Left lung (tissue), 4 donors: ENCODE measurements at regions not wholly inside any gene's neighbourhood (a gene's known extent, or its start where the extent isn't known, plus 50 kb on each side); places are given as distances from the start of the nearest gene placed in this dataset.

ENCODE experiments used
- ATAC-seq: fragments of 200-7000 bp; cut with Tn5 transposase; one replicate; pipeline ENCODE4 v1.9.1; 2020; ENCODE audit warnings: moderate library complexity
- DNase-seq, 4 donors: peaks; one replicate each; pipeline ENCODE4 v3.0.0-alpha.2; 2013 to 2020
- H3K27ac ChIP-seq, 2 donors: fragments of 200-600 bp; sonication (generic) in 1 of 2; one replicate each; pipeline versions ENCODE4 v1.5.0 to v1.8.0; 2020 to 2021
- H3K27me3 ChIP-seq, 2 donors: fragments of 200-600 bp; sonication (generic) in 1 of 2; one replicate each; pipeline versions ENCODE4 v1.5.0 to v1.8.0; 2020 to 2021
- H3K36me3 ChIP-seq, 2 donors: fragments of 200-600 bp; sonication (generic) in 1 of 2; one replicate each; pipeline versions ENCODE4 v1.5.0 to v1.8.0; 2020 to 2021
- H3K4me1 ChIP-seq, 2 donors: fragments of 200-600 bp; one replicate each; pipeline ENCODE4 v1.8.0; 2021
- H3K4me3 ChIP-seq, 2 donors: fragments of 200-600 bp; sonication (generic) in 1 of 2; one replicate each; pipeline versions ENCODE4 v1.5.0 to v1.8.0; 2020 to 2021; ENCODE audit warnings: mild to moderate bottlenecking in 1 of 2
- H3K9me3 ChIP-seq, 2 donors: fragments of 200-600 bp; sonication (generic) in 1 of 2; one replicate each; pipeline versions ENCODE4 v1.5.0 to v1.8.0; 2020 to 2021
- intact Hi-C, 2 donors: fragments of 100-400 bp; cut with DNase I; formaldehyde crosslinking; loops; one replicate each; pipeline versions ENCODE4 v1.11.2 to v1.14.2; 2022
- TF ChIP-seq, protein P1 (sequence below), 2 donors: fragments of 200-600 bp; sonication (generic) in 1 of 2; IDR thresholded peaks; one replicate each; pipeline versions ENCODE4 v1.5.0 to v1.8.0; 2021; ENCODE audit warnings: antibody characterized with exemption in 2 of 2
- donor health status: DM: no; HTN: yes; CAD: no.
- donor health status: DM: no; HTN: no; CAD: no.

DNA sequence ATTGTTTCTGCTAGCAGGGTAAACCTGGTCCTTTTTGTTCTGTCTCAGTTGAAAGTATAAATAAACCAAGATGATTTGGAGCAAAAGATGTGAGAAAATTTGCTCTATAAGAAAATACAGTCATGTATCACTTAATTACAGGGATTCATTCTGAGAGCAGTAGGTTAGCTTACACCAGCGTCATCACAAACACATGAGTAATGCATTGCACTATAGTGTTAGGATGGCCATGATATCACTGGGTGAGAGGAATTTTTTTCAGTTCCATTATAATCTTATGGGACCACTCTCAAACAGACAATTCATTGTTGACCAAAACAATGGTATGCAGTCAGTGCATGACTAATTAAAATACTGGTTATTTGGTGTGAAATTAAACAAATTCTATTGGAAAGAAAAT lies 430.9 kb downstream of the CHSY3 start:
- DNase-seq (no peak), ATAC-seq (no peak)
- no peaks in the 10 kb centered on the region for H3K4me1 ChIP-seq
- H3K4me3 ChIP-seq = no peak overlapping the region
- no peaks in the 10 kb centered on the region for H3K36me3 ChIP-seq
- intact Hi-C loops = no loop called here
- peaks cover 0 to 2% of the 10 kb centered on the region in 2 donors for H3K9me3 ChIP-seq
- TF ChIP-seq, protein P1, sequence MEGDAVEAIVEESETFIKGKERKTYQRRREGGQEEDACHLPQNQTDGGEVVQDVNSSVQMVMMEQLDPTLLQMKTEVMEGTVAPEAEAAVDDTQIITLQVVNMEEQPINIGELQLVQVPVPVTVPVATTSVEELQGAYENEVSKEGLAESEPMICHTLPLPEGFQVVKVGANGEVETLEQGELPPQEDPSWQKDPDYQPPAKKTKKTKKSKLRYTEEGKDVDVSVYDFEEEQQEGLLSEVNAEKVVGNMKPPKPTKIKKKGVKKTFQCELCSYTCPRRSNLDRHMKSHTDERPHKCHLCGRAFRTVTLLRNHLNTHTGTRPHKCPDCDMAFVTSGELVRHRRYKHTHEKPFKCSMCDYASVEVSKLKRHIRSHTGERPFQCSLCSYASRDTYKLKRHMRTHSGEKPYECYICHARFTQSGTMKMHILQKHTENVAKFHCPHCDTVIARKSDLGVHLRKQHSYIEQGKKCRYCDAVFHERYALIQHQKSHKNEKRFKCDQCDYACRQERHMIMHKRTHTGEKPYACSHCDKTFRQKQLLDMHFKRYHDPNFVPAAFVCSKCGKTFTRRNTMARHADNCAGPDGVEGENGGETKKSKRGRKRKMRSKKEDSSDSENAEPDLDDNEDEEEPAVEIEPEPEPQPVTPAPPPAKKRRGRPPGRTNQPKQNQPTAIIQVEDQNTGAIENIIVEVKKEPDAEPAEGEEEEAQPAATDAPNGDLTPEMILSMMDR (IDR thresholded peaks at IDR 0.05) = no peak
- no peaks in the 10 kb centered on the region for H3K27me3 ChIP-seq
- no peak overlapping the region for H3K27ac ChIP-seq

GRCh38 chr5:130333089-130333488 lies 428.8 kb downstream of the CHSY3 start:
- no peaks in the 10 kb centered on the region for H3K4me1 ChIP-seq
- H3K27ac ChIP-seq = no peak overlapping the region
- ATAC-seq = peak; percentile 19
- H3K9me3 ChIP-seq = peaks cover 0 to 13% of the 10 kb centered on the region in 2 donors
- no peaks in the 10 kb centered on the region for H3K36me3 ChIP-seq
- intact Hi-C loops = no loop called here
- TF ChIP-seq, protein P1 (IDR thresholded peaks at IDR 0.05) = no peak
- H3K27me3 ChIP-seq = no peaks in the 10 kb centered on the region
- no peak for DNase-seq
- H3K4me3 ChIP-seq = no peak overlapping the region

DNA sequence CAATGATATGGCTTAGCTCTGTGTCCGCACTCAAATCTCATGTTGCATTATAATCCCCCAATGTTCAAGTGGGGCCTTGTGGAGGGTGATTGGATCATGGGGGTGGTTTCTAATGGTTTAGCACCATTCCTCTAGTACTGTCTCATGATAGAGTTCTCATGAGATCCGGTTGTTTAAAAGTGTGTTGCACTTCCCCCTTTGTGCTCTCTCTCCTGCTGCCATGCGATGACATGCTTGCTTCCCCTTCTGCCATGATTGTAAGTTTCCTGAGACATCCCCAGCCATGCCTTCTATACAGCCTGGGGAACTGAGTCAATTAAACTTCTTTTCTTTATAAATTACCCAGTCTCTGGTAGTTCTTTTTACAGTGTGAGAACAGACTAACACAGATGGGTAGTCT lies 427.1 kb downstream of the CHSY3 start:
- Histone ChIP-seq H3K9me3 (peaks cover 0 to 15% of the 10 kb centered on the region in 2 donors), H3K4me1 (no peaks in the 10 kb centered on the region), H3K4me3 (no peak overlapping the region), H3K27ac (no peak overlapping the region), H3K36me3 (no peaks in the 10 kb centered on the region), H3K27me3 (no peaks in the 10 kb centered on the region)
- intact Hi-C loops = no loop called here
- no peak for DNase-seq
- ATAC-seq = no peak
- TF ChIP-seq, protein P1 (IDR thresholded peaks at IDR 0.05) = no peak

- Histone ChIP-seq H3K27ac (no peak overlapping the region), H3K4me1 (no peaks in the 10 kb centered on the region), H3K36me3 (no peaks in the 10 kb centered on the region), H3K4me3 (no peak overlapping the region), H3K9me3 (peaks cover 0 to 25% of the 10 kb centered on the region in 2 donors), H3K27me3 (no peaks in the 10 kb centered on the region)
- intact Hi-C loops = no loop called here
- TF ChIP-seq, protein P1 (IDR thresholded peaks at IDR 0.05) = no peak
- ATAC-seq (no peak), DNase-seq (no peak)
Measured at GRCh38 chr5:130324953-130325671, 420.8 kb downstream of the CHSY3 start.

DNA sequence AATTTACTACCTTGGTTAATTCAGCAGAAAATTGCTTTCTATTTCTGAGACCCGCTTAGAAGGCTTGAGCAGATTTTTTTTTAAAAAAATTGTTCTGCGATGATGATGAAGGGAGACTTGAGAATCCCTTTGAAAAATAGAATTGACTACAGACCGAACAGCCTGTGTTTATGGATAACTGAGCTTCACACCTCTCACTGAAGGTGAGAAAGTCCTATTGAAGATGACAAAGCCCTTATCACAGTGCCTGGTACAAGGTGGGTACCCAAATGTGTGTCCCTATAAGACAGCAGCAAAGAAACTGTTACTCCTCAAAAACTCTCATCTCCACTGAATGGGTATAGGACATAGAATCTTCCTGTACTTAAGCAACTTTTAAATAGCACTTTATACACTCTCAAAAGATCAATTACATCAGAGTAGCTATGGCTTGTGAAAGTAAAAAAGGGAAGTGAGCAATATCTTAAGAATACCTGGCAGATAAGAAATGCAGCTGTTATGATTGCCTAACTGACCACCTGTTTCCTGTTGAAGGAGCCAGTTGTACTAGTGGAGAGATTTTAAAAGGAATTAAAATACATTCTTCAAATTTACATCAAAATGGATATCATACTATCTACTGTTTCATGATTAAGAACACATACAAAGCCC lies 419.7 kb downstream of the CHSY3 start:
- intact Hi-C loops = no loop called here
- ATAC-seq = peak; percentile 57

More for the DNA sequence above, 419.7 kb downstream of the CHSY3 start:
- Histone ChIP-seq H3K4me3 (no peak overlapping the region), H3K27ac (no peak overlapping the region), H3K9me3 (peaks cover 0 to 17% of the 10 kb centered on the region in 2 donors), H3K4me1 (no peaks in the 10 kb centered on the region), H3K27me3 (no peaks in the 10 kb centered on the region), H3K36me3 (no peaks in the 10 kb centered on the region)
- TF ChIP-seq, protein P1 (IDR thresholded peaks at IDR 0.05) = no peak
- DNase-seq = peak in 1 of 4 donors; percentile 3
